ENCODE measurements at regions not wholly inside any gene's neighbourhood (a gene's known extent, or its start where the extent isn't known, plus 50 kb on each side); places are given as distances from the start of the nearest gene placed in this dataset.

GRCh38 chr1:219413536-219413935 is 199.4 kb downstream of the ZC3H11B start:
- TF ChIP-seq TCF4 (CRISPR knock-in tag; IDR thresholded peaks at IDR 0.05; ENCODE audit: borderline replicate concordance) (no peak), RARB (CRISPR knock-in tag; IDR thresholded peaks at IDR 0.05) (no peak), ESRRG (CRISPR knock-in tag; IDR thresholded peaks at IDR 0.05) (no peak), CSDC2 (CRISPR knock-in tag; IDR thresholded peaks at IDR 0.05) (peak; percentile 66; the same call in 1 of the 2 replicates), TOX (CRISPR knock-in tag; IDR thresholded peaks at IDR 0.05; ENCODE audit: borderline replicate concordance) (no peak), CREB5 (CRISPR knock-in tag; IDR thresholded peaks at IDR 0.05; ENCODE audit: low read depth) (no peak), GLIS3 (CRISPR knock-in tag; IDR thresholded peaks at IDR 0.05) (no peak)
- TF ChIP-seq, protein P1, sequence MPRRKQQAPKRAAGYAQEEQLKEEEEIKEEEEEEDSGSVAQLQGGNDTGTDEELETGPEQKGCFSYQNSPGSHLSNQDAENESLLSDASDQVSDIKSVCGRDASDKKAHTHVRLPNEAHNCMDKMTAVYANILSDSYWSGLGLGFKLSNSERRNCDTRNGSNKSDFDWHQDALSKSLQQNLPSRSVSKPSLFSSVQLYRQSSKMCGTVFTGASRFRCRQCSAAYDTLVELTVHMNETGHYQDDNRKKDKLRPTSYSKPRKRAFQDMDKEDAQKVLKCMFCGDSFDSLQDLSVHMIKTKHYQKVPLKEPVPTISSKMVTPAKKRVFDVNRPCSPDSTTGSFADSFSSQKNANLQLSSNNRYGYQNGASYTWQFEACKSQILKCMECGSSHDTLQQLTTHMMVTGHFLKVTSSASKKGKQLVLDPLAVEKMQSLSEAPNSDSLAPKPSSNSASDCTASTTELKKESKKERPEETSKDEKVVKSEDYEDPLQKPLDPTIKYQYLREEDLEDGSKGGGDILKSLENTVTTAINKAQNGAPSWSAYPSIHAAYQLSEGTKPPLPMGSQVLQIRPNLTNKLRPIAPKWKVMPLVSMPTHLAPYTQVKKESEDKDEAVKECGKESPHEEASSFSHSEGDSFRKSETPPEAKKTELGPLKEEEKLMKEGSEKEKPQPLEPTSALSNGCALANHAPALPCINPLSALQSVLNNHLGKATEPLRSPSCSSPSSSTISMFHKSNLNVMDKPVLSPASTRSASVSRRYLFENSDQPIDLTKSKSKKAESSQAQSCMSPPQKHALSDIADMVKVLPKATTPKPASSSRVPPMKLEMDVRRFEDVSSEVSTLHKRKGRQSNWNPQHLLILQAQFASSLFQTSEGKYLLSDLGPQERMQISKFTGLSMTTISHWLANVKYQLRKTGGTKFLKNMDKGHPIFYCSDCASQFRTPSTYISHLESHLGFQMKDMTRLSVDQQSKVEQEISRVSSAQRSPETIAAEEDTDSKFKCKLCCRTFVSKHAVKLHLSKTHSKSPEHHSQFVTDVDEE (CRISPR knock-in tag; IDR thresholded peaks at IDR 0.05), result no peak
